ENCODE measurements at regions not wholly inside any gene's neighbourhood (a gene's known extent, or its start where the extent isn't known, plus 50 kb on each side); places are given as distances from the start of the nearest gene placed in this dataset.

GRCh38 chr16:26827386-26827785 lies 239.3 kb upstream of the C16orf82 start:
- TF ChIP-seq ATF1 (CRISPR knock-in tag; IDR thresholded peaks at IDR 0.05) (no peak), ATF1 (tag; IDR thresholded peaks at IDR 0.05) (no peak), EZH2 (IDR thresholded peaks at IDR 0.05; ENCODE audit: borderline replicate concordance, low read depth, low read length) (no peak), NFRKB (IDR thresholded peaks at IDR 0.05; ENCODE audit: low read depth) (no peak), POLR2A (conservative IDR thresholded peaks at IDR 0.05) (no peak), CTCF (IDR thresholded peaks at IDR 0.05 in 2 of 3, conservative IDR thresholded peaks at IDR 0.05 in 1 of 3; ENCODE audit: insufficient read depth in 2 of 3, low read depth in 1 of 3, low read length in 3 of 3) (no peak), POLR2AphosphoS2 (IDR thresholded peaks at IDR 0.05; ENCODE audit: low read length) (no peak)
- TF ChIP-seq, protein P1, sequence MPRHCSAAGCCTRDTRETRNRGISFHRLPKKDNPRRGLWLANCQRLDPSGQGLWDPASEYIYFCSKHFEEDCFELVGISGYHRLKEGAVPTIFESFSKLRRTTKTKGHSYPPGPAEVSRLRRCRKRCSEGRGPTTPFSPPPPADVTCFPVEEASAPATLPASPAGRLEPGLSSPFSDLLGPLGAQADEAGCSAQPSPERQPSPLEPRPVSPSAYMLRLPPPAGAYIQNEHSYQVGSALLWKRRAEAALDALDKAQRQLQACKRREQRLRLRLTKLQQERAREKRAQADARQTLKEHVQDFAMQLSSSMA (CRISPR knock-in tag; IDR thresholded peaks at IDR 0.05), result no peak
- TF ChIP-seq, protein P2, sequence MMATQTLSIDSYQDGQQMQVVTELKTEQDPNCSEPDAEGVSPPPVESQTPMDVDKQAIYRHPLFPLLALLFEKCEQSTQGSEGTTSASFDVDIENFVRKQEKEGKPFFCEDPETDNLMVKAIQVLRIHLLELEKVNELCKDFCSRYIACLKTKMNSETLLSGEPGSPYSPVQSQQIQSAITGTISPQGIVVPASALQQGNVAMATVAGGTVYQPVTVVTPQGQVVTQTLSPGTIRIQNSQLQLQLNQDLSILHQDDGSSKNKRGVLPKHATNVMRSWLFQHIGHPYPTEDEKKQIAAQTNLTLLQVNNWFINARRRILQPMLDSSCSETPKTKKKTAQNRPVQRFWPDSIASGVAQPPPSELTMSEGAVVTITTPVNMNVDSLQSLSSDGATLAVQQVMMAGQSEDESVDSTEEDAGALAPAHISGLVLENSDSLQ (IDR thresholded peaks at IDR 0.05), result no peak
- TF ChIP-seq, protein P3, sequence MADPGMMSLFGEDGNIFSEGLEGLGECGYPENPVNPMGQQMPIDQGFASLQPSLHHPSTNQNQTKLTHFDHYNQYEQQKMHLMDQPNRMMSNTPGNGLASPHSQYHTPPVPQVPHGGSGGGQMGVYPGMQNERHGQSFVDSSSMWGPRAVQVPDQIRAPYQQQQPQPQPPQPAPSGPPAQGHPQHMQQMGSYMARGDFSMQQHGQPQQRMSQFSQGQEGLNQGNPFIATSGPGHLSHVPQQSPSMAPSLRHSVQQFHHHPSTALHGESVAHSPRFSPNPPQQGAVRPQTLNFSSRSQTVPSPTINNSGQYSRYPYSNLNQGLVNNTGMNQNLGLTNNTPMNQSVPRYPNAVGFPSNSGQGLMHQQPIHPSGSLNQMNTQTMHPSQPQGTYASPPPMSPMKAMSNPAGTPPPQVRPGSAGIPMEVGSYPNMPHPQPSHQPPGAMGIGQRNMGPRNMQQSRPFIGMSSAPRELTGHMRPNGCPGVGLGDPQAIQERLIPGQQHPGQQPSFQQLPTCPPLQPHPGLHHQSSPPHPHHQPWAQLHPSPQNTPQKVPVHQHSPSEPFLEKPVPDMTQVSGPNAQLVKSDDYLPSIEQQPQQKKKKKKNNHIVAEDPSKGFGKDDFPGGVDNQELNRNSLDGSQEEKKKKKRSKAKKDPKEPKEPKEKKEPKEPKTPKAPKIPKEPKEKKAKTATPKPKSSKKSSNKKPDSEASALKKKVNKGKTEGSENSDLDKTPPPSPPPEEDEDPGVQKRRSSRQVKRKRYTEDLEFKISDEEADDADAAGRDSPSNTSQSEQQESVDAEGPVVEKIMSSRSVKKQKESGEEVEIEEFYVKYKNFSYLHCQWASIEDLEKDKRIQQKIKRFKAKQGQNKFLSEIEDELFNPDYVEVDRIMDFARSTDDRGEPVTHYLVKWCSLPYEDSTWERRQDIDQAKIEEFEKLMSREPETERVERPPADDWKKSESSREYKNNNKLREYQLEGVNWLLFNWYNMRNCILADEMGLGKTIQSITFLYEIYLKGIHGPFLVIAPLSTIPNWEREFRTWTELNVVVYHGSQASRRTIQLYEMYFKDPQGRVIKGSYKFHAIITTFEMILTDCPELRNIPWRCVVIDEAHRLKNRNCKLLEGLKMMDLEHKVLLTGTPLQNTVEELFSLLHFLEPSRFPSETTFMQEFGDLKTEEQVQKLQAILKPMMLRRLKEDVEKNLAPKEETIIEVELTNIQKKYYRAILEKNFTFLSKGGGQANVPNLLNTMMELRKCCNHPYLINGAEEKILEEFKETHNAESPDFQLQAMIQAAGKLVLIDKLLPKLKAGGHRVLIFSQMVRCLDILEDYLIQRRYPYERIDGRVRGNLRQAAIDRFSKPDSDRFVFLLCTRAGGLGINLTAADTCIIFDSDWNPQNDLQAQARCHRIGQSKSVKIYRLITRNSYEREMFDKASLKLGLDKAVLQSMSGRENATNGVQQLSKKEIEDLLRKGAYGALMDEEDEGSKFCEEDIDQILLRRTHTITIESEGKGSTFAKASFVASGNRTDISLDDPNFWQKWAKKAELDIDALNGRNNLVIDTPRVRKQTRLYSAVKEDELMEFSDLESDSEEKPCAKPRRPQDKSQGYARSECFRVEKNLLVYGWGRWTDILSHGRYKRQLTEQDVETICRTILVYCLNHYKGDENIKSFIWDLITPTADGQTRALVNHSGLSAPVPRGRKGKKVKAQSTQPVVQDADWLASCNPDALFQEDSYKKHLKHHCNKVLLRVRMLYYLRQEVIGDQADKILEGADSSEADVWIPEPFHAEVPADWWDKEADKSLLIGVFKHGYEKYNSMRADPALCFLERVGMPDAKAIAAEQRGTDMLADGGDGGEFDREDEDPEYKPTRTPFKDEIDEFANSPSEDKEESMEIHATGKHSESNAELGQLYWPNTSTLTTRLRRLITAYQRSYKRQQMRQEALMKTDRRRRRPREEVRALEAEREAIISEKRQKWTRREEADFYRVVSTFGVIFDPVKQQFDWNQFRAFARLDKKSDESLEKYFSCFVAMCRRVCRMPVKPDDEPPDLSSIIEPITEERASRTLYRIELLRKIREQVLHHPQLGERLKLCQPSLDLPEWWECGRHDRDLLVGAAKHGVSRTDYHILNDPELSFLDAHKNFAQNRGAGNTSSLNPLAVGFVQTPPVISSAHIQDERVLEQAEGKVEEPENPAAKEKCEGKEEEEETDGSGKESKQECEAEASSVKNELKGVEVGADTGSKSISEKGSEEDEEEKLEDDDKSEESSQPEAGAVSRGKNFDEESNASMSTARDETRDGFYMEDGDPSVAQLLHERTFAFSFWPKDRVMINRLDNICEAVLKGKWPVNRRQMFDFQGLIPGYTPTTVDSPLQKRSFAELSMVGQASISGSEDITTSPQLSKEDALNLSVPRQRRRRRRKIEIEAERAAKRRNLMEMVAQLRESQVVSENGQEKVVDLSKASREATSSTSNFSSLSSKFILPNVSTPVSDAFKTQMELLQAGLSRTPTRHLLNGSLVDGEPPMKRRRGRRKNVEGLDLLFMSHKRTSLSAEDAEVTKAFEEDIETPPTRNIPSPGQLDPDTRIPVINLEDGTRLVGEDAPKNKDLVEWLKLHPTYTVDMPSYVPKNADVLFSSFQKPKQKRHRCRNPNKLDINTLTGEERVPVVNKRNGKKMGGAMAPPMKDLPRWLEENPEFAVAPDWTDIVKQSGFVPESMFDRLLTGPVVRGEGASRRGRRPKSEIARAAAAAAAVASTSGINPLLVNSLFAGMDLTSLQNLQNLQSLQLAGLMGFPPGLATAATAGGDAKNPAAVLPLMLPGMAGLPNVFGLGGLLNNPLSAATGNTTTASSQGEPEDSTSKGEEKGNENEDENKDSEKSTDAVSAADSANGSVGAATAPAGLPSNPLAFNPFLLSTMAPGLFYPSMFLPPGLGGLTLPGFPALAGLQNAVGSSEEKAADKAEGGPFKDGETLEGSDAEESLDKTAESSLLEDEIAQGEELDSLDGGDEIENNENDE (IDR thresholded peaks at IDR 0.05; ENCODE audit: low read depth, low read length), result no peak
- TF ChIP-seq, protein P4, sequence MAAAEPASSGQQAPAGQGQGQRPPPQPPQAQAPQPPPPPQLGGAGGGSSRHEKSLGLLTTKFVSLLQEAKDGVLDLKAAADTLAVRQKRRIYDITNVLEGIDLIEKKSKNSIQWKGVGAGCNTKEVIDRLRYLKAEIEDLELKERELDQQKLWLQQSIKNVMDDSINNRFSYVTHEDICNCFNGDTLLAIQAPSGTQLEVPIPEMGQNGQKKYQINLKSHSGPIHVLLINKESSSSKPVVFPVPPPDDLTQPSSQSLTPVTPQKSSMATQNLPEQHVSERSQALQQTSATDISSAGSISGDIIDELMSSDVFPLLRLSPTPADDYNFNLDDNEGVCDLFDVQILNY (CRISPR knock-in tag; IDR thresholded peaks at IDR 0.05), result no peak
